Ishikawa (cell line): ENCODE measurements at regions not wholly inside any gene's neighbourhood (a gene's known extent, or its start where the extent isn't known, plus 50 kb on each side); places are given as distances from the start of the nearest gene placed in this dataset.

Source experiments
- CEBPB ChIP-seq: IDR thresholded peaks from 2 replicates; pipeline ENCODE4 v1.6.1; 2012
- CREB1 ChIP-seq: IDR thresholded peaks from 2 replicates; pipeline ENCODE4 v1.6.1; 2012; ENCODE audit warnings: low read depth
- EGR1 ChIP-seq: IDR thresholded peaks from 2 replicates; pipeline ENCODE4 v1.6.1; 2012
- EP300 ChIP-seq: IDR thresholded peaks from 2 replicates; pipeline ENCODE4 v1.6.1; 2012; ENCODE audit warnings: borderline replicate concordance
- FOXM1 ChIP-seq: IDR thresholded peaks from 2 replicates; pipeline ENCODE4 v1.6.1; 2012; ENCODE audit warnings: low read depth, borderline replicate concordance
- MAX ChIP-seq: IDR thresholded peaks from 2 replicates; pipeline ENCODE4 v1.6.1; 2012
- RAD21 ChIP-seq: IDR thresholded peaks from 2 replicates; pipeline ENCODE4 v1.6.1; 2012; ENCODE audit warnings: low read depth
- TAF1 ChIP-seq: IDR thresholded peaks from 2 replicates; pipeline ENCODE4 v1.6.1; 2012; ENCODE audit warnings: low read depth, mild to moderate bottlenecking
- TCF12 ChIP-seq: IDR thresholded peaks from 2 replicates; pipeline ENCODE4 v1.6.1; 2012; ENCODE audit warnings: low read depth
- TEAD4 ChIP-seq: IDR thresholded peaks from 2 replicates; pipeline ENCODE4 v1.6.1; 2012
- YY1 ChIP-seq: IDR thresholded peaks from 2 replicates; pipeline ENCODE4 v1.6.1; 2012; ENCODE audit warnings: low read depth
- ZBTB7A ChIP-seq: IDR thresholded peaks from 2 replicates; pipeline ENCODE4 v1.6.1; 2012; ENCODE audit warnings: low read depth
- TF ChIP-seq, protein P1 (sequence below): IDR thresholded peaks from 2 replicates; pipeline ENCODE4 v1.6.1; 2012; ENCODE audit warnings: low read depth, mild to moderate bottlenecking
- TF ChIP-seq, protein P2 (sequence below): IDR thresholded peaks from 2 replicates; pipeline ENCODE4 v1.6.1; 2012

GRCh38 chr22:48267681-48268080 lies 1505.2 kb downstream of the TBC1D22A start:
- no peak for TF ChIP-seq EGR1
- TF ChIP-seq EP300 = no peak
- TF ChIP-seq, protein P1, sequence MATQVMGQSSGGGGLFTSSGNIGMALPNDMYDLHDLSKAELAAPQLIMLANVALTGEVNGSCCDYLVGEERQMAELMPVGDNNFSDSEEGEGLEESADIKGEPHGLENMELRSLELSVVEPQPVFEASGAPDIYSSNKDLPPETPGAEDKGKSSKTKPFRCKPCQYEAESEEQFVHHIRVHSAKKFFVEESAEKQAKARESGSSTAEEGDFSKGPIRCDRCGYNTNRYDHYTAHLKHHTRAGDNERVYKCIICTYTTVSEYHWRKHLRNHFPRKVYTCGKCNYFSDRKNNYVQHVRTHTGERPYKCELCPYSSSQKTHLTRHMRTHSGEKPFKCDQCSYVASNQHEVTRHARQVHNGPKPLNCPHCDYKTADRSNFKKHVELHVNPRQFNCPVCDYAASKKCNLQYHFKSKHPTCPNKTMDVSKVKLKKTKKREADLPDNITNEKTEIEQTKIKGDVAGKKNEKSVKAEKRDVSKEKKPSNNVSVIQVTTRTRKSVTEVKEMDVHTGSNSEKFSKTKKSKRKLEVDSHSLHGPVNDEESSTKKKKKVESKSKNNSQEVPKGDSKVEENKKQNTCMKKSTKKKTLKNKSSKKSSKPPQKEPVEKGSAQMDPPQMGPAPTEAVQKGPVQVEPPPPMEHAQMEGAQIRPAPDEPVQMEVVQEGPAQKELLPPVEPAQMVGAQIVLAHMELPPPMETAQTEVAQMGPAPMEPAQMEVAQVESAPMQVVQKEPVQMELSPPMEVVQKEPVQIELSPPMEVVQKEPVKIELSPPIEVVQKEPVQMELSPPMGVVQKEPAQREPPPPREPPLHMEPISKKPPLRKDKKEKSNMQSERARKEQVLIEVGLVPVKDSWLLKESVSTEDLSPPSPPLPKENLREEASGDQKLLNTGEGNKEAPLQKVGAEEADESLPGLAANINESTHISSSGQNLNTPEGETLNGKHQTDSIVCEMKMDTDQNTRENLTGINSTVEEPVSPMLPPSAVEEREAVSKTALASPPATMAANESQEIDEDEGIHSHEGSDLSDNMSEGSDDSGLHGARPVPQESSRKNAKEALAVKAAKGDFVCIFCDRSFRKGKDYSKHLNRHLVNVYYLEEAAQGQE = no peak
- TF ChIP-seq FOXM1 = no peak
- no peak for TF ChIP-seq CREB1
- TF ChIP-seq MAX = no peak
- no peak for TF ChIP-seq CEBPB
- TF ChIP-seq RAD21 = no peak
- TF ChIP-seq ZBTB7A = no peak
- TF ChIP-seq TEAD4 = no peak
- no peak for TF ChIP-seq TAF1
- TF ChIP-seq, protein P2, sequence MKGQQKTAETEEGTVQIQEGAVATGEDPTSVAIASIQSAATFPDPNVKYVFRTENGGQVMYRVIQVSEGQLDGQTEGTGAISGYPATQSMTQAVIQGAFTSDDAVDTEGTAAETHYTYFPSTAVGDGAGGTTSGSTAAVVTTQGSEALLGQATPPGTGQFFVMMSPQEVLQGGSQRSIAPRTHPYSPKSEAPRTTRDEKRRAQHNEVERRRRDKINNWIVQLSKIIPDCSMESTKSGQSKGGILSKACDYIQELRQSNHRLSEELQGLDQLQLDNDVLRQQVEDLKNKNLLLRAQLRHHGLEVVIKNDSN = no peak
- TF ChIP-seq TCF12 = no peak
- TF ChIP-seq YY1 = no peak
